Adrenal gland (tissue), 9 donors: ENCODE measurements at regions not wholly inside any gene's neighbourhood (a gene's known extent, or its start where the extent isn't known, plus 50 kb on each side); places are given as distances from the start of the nearest gene placed in this dataset.
"Not testable (repeated sequence)": the region's sequence is repeated elsewhere in the genome, so short reads cannot be mapped to it uniquely, and the experiment has no call there.

Experiments
- DNase-seq, 7 donors: peaks; one replicate each; pipeline ENCODE4 v3.0.0-alpha.2; 2019 to 2020
- H3K27ac ChIP-seq, 5 donors: fragments of 200-600 bp; sonication (generic) in 4 of 5; 1 replicate in 3 of 5; 2 replicates in 2 of 5; pipeline versions ENCODE4 v1.5.1 to v1.8.0; 2016 to 2020; ENCODE audit warnings: mild to moderate bottlenecking in 1 of 5
- H3K27me3 ChIP-seq: fragments of 200-600 bp; 2 replicates; pipeline ENCODE4 v1.8.0; 2021
- H3K36me3 ChIP-seq, 2 donors: fragments of 200-600 bp; replicated peaks in 1 of 2; 1 replicate in 1 of 2; 2 replicates in 1 of 2; pipeline versions ENCODE4 v1.5.1 to v1.8.0; 2018 to 2022
- H3K4me1 ChIP-seq, 2 donors: fragments of 200-600 bp; replicated peaks in 1 of 2; 1 replicate in 1 of 2; 2 replicates in 1 of 2; pipeline versions ENCODE4 v1.5.1 to v1.8.0; 2018 to 2021
- H3K4me3 ChIP-seq, 4 donors: fragments of 200-600 bp; sonication (generic) in 3 of 4; one replicate each; pipeline ENCODE4 v1.5.1; 2016 to 2018
- H3K9me3 ChIP-seq, 3 donors: fragments of 200-600 bp; sonication (generic) in 1 of 3; replicated peaks in 1 of 3; 1 replicate in 2 of 3; 2 replicates in 1 of 3; pipeline versions ENCODE4 v1.5.1 to v1.8.0; 2016 to 2021
- CTCF ChIP-seq, 6 experiments: fragments of 450-650 bp in 4 of 6; fragments of 200-600 bp in 2 of 6; sonication (generic) in 1 of 6; IDR thresholded peaks; 1 replicate in 5 of 6; 2 replicates in 1 of 6; pipeline versions ENCODE4 v1.5.1 to v1.8.0; 2016 to 2021; ENCODE audit warnings: antibody characterized with exemption in 6 of 6, mild to moderate bottlenecking in 2 of 6, moderate library complexity in 1 of 6
- POLR2A ChIP-seq, 2 donors: fragments of 450-650 bp; IDR thresholded peaks; one replicate each; pipeline ENCODE4 v1.6.1; 2017; ENCODE audit warnings: antibody characterized with exemption in 2 of 2, mild to moderate bottlenecking in 2 of 2, moderate library complexity in 1 of 2
- WGBS, 4 donors: extraction: QIAGEN DNeasy Blood & Tissue Kit in 2 of 4; methylation state at CpG; one replicate each; pipeline versions ENCODE4 v1.1.5 to v1.1.7; 2013 to 2017; 5-methylcytosine and 5-hydroxymethylcytosine counted together
- intact Hi-C, 2 donors: fragments of 100-400 bp; cut with DNase I; formaldehyde crosslinking; loops; one replicate each; pipeline versions ENCODE4 v1.14.1 to v1.15.0; 2022 to 2023
- donor health status: healthy with polysubstance abuse.
- donor health status: Bipolar disorder and iron deficiency.
- donor health status: DM: yes; HTN: yes; CAD: no.
- donor health status: DM: no; HTN: no; CAD: no.
- donor health status: DM: no; HTN: no; CAD: no.

- DNase-seq: no peak
- intact Hi-C loops: no loop called here
- Histone ChIP-seq H3K4me3 (no peak overlapping the region), H3K27ac (no peak overlapping the region), H3K4me1 (no peaks in the 10 kb centered on the region), H3K27me3 (no peaks in the 10 kb centered on the region), H3K9me3 (no peaks in the 10 kb centered on the region), H3K36me3 (no peaks in the 10 kb centered on the region)
- no peak for TF ChIP-seq CTCF (IDR thresholded peaks at IDR 0.05)
- no peak for TF ChIP-seq POLR2A (IDR thresholded peaks at IDR 0.05)
- WGBS, 4 donors: 0 to 88% (median 75%) methylated on average over 1 of the region's 1 CpG
Measured at GRCh38 chr13:100788540-100788939, 113.9 kb upstream of the TMTC4 start.

- intact Hi-C loops: no loop called here
- Histone ChIP-seq H3K4me3 (no peak overlapping the region), H3K27ac (no peak overlapping the region), H3K4me1 (no peaks in the 10 kb centered on the region), H3K9me3 (no peaks in the 10 kb centered on the region), H3K27me3 (no peaks in the 10 kb centered on the region), H3K36me3 (no peaks in the 10 kb centered on the region)
- no peak for DNase-seq
- no peak for TF ChIP-seq POLR2A (IDR thresholded peaks at IDR 0.05)
- no peak for TF ChIP-seq CTCF (IDR thresholded peaks at IDR 0.05)
- WGBS, 4 donors: 68 to 71% (median 69%) methylated on average over 1 of the region's 1 CpG
Measured at GRCh38 chr13:100787899-100788298, 113.3 kb upstream of the TMTC4 start.

- H3K36me3 ChIP-seq, H3K9me3 ChIP-seq, H3K4me3 ChIP-seq, H3K27ac ChIP-seq, DNase-seq, H3K27me3 ChIP-seq, intact Hi-C loops, H3K4me1 ChIP-seq: not testable (repeated sequence)
- WGBS, 4 donors: 71 to 89% (median 83%) methylated on average over 2 of the region's 2 CpGs
Measured at GRCh38 chr13:100776686-100777085, 102.1 kb upstream of the TMTC4 start.

- no peaks in the 10 kb centered on the region for H3K4me1 ChIP-seq
- no peaks in the 10 kb centered on the region for H3K9me3 ChIP-seq
- DNase-seq: no peak
- H3K27me3 ChIP-seq: no peaks in the 10 kb centered on the region
- no peak for TF ChIP-seq POLR2A (IDR thresholded peaks at IDR 0.05)
- TF ChIP-seq CTCF (IDR thresholded peaks at IDR 0.05): no peak
- H3K36me3 ChIP-seq: no peaks in the 10 kb centered on the region
- 74 to 76% (median 76%) methylated on average over 13 of the region's 13 CpGs for WGBS, 4 donors
- no peak overlapping the region for H3K27ac ChIP-seq
- no peak overlapping the region for H3K4me3 ChIP-seq
- intact Hi-C loops: no loop called here
Measured at GRCh38 chr13:100773923-100774663, 99.5 kb upstream of the TMTC4 start.

GRCh38 chr13:100773429-100773828 lies 98.8 kb upstream of the TMTC4 start:
- Histone ChIP-seq H3K27ac (no peak overlapping the region), H3K4me1 (no peaks in the 10 kb centered on the region), H3K27me3 (no peaks in the 10 kb centered on the region), H3K4me3 (no peak overlapping the region), H3K36me3 (no peaks in the 10 kb centered on the region), H3K9me3 (no peaks in the 10 kb centered on the region)
- WGBS, 4 donors: 72 to 90% (median 82%) methylated on average over 3 of the region's 3 CpGs
- intact Hi-C loops: no loop called here
- no peak for TF ChIP-seq CTCF (IDR thresholded peaks at IDR 0.05)
- no peak for TF ChIP-seq POLR2A (IDR thresholded peaks at IDR 0.05)
- DNase-seq: no peak
